ENCODE measurements at regions not wholly inside any gene's neighbourhood (a gene's known extent, or its start where the extent isn't known, plus 50 kb on each side); places are given as distances from the start of the nearest gene placed in this dataset.

DNA sequence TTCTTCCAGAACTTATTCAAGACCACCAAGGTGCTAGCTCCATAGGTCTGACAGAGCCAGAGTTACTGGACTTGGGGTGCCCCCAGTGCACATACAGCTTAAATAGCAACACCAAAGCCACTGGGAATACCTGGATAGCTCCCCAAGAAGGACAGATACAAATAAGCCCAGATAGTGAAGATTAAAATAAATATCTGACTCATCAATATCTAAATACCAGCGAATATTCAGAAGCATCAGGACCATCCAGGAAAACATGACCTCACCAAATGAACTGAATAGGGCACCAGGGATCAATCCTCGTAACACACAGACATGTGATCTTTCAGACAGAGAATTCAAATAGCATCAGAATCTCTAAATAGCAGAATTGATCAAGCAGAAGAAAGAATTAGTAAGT lies 931.6 kb downstream of the OTOL1 start:
- Histone ChIP-seq H3K27me3 (ENCODE audit: control insufficient read depth in 1 of 2, insufficient read depth in 2 of 2, low read length in 2 of 2) (no peaks in the 10 kb centered on the region), H3K36me3 (ENCODE audit: insufficient read depth, low read length) (no peaks in the 10 kb centered on the region), H3K4me3 (ENCODE audit: low read length) (no peak overlapping the region), H3K4me1 (ENCODE audit: insufficient read depth, low read length) (no peaks in the 10 kb centered on the region), H3K9me3 (ENCODE audit: control insufficient read depth in 1 of 2, insufficient read depth in 1 of 2, low read length in 2 of 2) (peaks cover 0 to 3% of the 10 kb centered on the region in 2 experiments), H3K27ac (ENCODE audit: low read depth in 1 of 2, low read length in 2 of 2) (no peak overlapping the region)
- H3K27me3 Mint-ChIP-seq, result no peaks in the 10 kb centered on the region
- CTCF ChIA-PET, result no interaction called here
- ATAC-seq (ENCODE audit: poor library complexity) (no peak), DNase-seq (no peak)
- TF ChIP-seq, protein P1, sequence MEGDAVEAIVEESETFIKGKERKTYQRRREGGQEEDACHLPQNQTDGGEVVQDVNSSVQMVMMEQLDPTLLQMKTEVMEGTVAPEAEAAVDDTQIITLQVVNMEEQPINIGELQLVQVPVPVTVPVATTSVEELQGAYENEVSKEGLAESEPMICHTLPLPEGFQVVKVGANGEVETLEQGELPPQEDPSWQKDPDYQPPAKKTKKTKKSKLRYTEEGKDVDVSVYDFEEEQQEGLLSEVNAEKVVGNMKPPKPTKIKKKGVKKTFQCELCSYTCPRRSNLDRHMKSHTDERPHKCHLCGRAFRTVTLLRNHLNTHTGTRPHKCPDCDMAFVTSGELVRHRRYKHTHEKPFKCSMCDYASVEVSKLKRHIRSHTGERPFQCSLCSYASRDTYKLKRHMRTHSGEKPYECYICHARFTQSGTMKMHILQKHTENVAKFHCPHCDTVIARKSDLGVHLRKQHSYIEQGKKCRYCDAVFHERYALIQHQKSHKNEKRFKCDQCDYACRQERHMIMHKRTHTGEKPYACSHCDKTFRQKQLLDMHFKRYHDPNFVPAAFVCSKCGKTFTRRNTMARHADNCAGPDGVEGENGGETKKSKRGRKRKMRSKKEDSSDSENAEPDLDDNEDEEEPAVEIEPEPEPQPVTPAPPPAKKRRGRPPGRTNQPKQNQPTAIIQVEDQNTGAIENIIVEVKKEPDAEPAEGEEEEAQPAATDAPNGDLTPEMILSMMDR (IDR thresholded peaks at IDR 0.05), result no peak
- H3K4me1 Mint-ChIP-seq (ENCODE audit: low read depth), result no peaks in the 10 kb centered on the region
- POLR2A ChIA-PET, result no interaction called here
- peaks cover 22% of the 10 kb centered on the region for H3K9me3 Mint-ChIP-seq
- no peak overlapping the region for H3K4me3 Mint-ChIP-seq
- intact Hi-C loops (cut with DNase I, micrococcal nuclease), result no loop called here
- H3K27ac Mint-ChIP-seq, result no peak overlapping the region
- no peaks in the 10 kb centered on the region for H3K36me3 Mint-ChIP-seq (ENCODE audit: low read depth)

DNA sequence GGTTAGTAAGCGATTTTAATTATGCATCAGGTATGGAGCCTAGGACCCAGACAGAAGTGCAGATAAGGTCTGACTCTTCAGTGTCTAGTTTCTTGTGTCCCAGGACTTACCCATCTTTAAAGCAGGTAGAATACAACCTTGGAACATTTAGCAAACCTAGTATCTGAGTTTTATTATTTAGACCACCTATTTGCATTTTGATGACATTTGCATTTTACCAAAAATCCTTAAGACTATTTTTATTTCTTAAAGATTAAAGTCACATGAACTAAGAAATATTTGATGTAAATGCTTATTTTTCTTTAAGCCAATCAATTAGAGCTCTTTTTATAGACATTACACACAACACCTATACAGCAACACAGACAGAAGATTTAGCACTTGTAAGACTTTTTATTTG lies 939.1 kb downstream of the OTOL1 start:
- H3K27me3 ChIP-seq (ENCODE audit: control insufficient read depth in 1 of 2, insufficient read depth in 2 of 2, low read length in 2 of 2), result no peaks in the 10 kb centered on the region
- TF ChIP-seq, protein P1 (IDR thresholded peaks at IDR 0.05), result no peak

DNA sequence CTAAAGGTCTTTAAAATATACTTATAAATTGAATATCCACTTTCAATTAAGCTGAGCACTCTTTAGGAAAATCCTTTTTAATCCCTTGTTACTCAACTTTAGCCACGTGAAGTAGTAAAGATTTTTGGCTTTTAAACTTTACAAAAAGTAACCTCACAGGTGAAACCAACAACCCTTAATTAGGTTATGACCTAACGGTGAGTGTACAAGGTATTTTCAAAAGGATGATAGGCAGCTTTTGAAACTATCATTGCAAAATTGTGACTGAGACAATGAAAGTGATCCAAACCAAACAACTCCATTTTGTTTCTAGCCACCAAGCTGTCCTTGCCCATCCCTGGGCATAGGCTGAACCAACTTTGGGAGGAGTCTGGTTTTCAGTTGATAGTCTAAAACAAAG lies 940.2 kb downstream of the OTOL1 start:
- peaks cover 15% of the 10 kb centered on the region for H3K9me3 Mint-ChIP-seq

More for the DNA sequence above, 939.1 kb downstream of the OTOL1 start:
- ATAC-seq (ENCODE audit: poor library complexity) (no peak), DNase-seq (no peak)
- Mint-ChIP-seq H3K4me3 (no peak overlapping the region), H3K9me3 (peaks cover 14% of the 10 kb centered on the region), H3K36me3 (ENCODE audit: low read depth) (no peaks in the 10 kb centered on the region), H3K27me3 (no peaks in the 10 kb centered on the region), H3K4me1 (ENCODE audit: low read depth) (no peaks in the 10 kb centered on the region), H3K27ac (no peak overlapping the region)
- Histone ChIP-seq H3K9me3 (ENCODE audit: control insufficient read depth in 1 of 2, insufficient read depth in 1 of 2, low read length in 2 of 2) (no peaks in the 10 kb centered on the region), H3K36me3 (ENCODE audit: insufficient read depth, low read length) (no peaks in the 10 kb centered on the region), H3K4me1 (ENCODE audit: insufficient read depth, low read length) (no peaks in the 10 kb centered on the region), H3K4me3 (ENCODE audit: low read length) (no peak overlapping the region), H3K27ac (ENCODE audit: low read depth in 1 of 2, low read length in 2 of 2) (no peak overlapping the region)
- ChIA-PET POLR2A (no interaction called here), CTCF (no interaction called here)
- intact Hi-C loops (cut with DNase I, micrococcal nuclease), result no loop called here

More for the DNA sequence above, 940.2 kb downstream of the OTOL1 start:
- TF ChIP-seq, protein P1 (IDR thresholded peaks at IDR 0.05), result no peak
- Mint-ChIP-seq H3K27me3 (no peaks in the 10 kb centered on the region), H3K36me3 (ENCODE audit: low read depth) (no peaks in the 10 kb centered on the region), H3K27ac (no peak overlapping the region), H3K4me3 (no peak overlapping the region), H3K4me1 (ENCODE audit: low read depth) (no peaks in the 10 kb centered on the region)
- no peak for DNase-seq
- no peaks in the 10 kb centered on the region for H3K27me3 ChIP-seq (ENCODE audit: control insufficient read depth in 1 of 2, insufficient read depth in 2 of 2, low read length in 2 of 2)
- H3K9me3 ChIP-seq (ENCODE audit: control insufficient read depth in 1 of 2, insufficient read depth in 1 of 2, low read length in 2 of 2), result no peaks in the 10 kb centered on the region
- no peak for ATAC-seq (ENCODE audit: poor library complexity)
- CTCF ChIA-PET, result no interaction called here
- intact Hi-C loops (cut with DNase I, micrococcal nuclease), result no loop called here
- H3K36me3 ChIP-seq (ENCODE audit: insufficient read depth, low read length), result no peaks in the 10 kb centered on the region
- POLR2A ChIA-PET, result no interaction called here
- no peak overlapping the region for H3K4me3 ChIP-seq (ENCODE audit: low read length)
- H3K4me1 ChIP-seq (ENCODE audit: insufficient read depth, low read length), result no peaks in the 10 kb centered on the region
- H3K27ac ChIP-seq (ENCODE audit: low read depth in 1 of 2, low read length in 2 of 2), result no peak overlapping the region

Data from CD4-positive, alpha-beta T cell (primary cell).